MM.1S (cell line): ENCODE measurements at regions not wholly inside any gene's neighbourhood (a gene's known extent, or its start where the extent isn't known, plus 50 kb on each side); places are given as distances from the start of the nearest gene placed in this dataset.

Source experiments
- EZH2 ChIP-seq: fragments of 300-600 bp; sonication (generic); optimal IDR thresholded peaks from 2 replicates; pipeline ENCODE3; 2017; ENCODE audit warnings: low read depth, mild to moderate bottlenecking, antibody characterized with exemption, low read length, mixed read lengths
- EZH2phosphoT487 ChIP-seq: fragments of 300-600 bp; sonication (generic); IDR thresholded peaks from 2 replicates; pipeline ENCODE4 v1.6.1; 2018; ENCODE audit warnings: antibody characterized with exemption, low read length
- TF ChIP-seq, protein P1 (sequence below): fragments of 300-600 bp; sonication (generic); IDR thresholded peaks from 2 replicates; pipeline ENCODE4 v1.5.1; 2016; ENCODE audit warnings: antibody characterized with exemption, low read length, mixed read lengths

- TF ChIP-seq, protein P1, sequence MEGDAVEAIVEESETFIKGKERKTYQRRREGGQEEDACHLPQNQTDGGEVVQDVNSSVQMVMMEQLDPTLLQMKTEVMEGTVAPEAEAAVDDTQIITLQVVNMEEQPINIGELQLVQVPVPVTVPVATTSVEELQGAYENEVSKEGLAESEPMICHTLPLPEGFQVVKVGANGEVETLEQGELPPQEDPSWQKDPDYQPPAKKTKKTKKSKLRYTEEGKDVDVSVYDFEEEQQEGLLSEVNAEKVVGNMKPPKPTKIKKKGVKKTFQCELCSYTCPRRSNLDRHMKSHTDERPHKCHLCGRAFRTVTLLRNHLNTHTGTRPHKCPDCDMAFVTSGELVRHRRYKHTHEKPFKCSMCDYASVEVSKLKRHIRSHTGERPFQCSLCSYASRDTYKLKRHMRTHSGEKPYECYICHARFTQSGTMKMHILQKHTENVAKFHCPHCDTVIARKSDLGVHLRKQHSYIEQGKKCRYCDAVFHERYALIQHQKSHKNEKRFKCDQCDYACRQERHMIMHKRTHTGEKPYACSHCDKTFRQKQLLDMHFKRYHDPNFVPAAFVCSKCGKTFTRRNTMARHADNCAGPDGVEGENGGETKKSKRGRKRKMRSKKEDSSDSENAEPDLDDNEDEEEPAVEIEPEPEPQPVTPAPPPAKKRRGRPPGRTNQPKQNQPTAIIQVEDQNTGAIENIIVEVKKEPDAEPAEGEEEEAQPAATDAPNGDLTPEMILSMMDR: no peak
- TF ChIP-seq EZH2 (no peak), EZH2phosphoT487 (no peak)
Observed at GRCh38 chr1:58288624-58289142, 257.8 kb downstream of the OMA1 start.
